ENCODE measurements at regions not wholly inside any gene's neighbourhood (a gene's known extent, or its start where the extent isn't known, plus 50 kb on each side); places are given as distances from the start of the nearest gene placed in this dataset.
"Not testable (repeated sequence)": the region's sequence is repeated elsewhere in the genome, so short reads cannot be mapped to it uniquely, and the experiment has no call there.

- H3K9me3 Mint-ChIP-seq, result peaks cover under 1% of the 10 kb centered on the region
- no peak overlapping the region for H3K4me3 Mint-ChIP-seq
- POLR2A ChIA-PET, result no interaction called here
- DNase-seq, result no peak
- H3K4me1 Mint-ChIP-seq, result no peaks in the 10 kb centered on the region
- no peaks in the 10 kb centered on the region for H3K27me3 Mint-ChIP-seq
- H3K27ac Mint-ChIP-seq, result no peak overlapping the region
- no peak for ATAC-seq (ENCODE audit: low read depth)
- H3K36me3 Mint-ChIP-seq, result no peaks in the 10 kb centered on the region
These were observed 206.3 kb downstream of the CSNK1G3 start for GRCh38 chr5:123718238-123718637.

GRCh38 chr5:123717139-123717538, 205.2 kb downstream of the CSNK1G3 start:
- peaks cover 1% of the 10 kb centered on the region for H3K9me3 Mint-ChIP-seq
- no peaks in the 10 kb centered on the region for H3K36me3 Mint-ChIP-seq
- DNase-seq (no peak), ATAC-seq (ENCODE audit: low read depth) (no peak)
- H3K4me3 Mint-ChIP-seq, result no peak overlapping the region
- POLR2A ChIA-PET, result no interaction called here
- no peaks in the 10 kb centered on the region for H3K27me3 Mint-ChIP-seq
- H3K27ac Mint-ChIP-seq, result no peak overlapping the region
- no peaks in the 10 kb centered on the region for H3K4me1 Mint-ChIP-seq

GRCh38 chr5:123710031-123710430, 198.1 kb downstream of the CSNK1G3 start:
- Mint-ChIP-seq H3K9me3 (peaks cover 1% of the 10 kb centered on the region), H3K4me1 (no peaks in the 10 kb centered on the region), H3K4me3 (no peak overlapping the region), H3K27me3 (no peaks in the 10 kb centered on the region), H3K27ac (no peak overlapping the region), H3K36me3 (no peaks in the 10 kb centered on the region)
- no peak for ATAC-seq (ENCODE audit: low read depth)
- no peak for DNase-seq
- POLR2A ChIA-PET, result no interaction called here

- ATAC-seq (ENCODE audit: low read depth) (no peak), DNase-seq (no peak)
- Mint-ChIP-seq H3K4me3 (no peak overlapping the region), H3K27me3 (no peaks in the 10 kb centered on the region), H3K9me3 (peaks cover 1% of the 10 kb centered on the region), H3K27ac (no peak overlapping the region), H3K36me3 (no peaks in the 10 kb centered on the region), H3K4me1 (no peaks in the 10 kb centered on the region)
- POLR2A ChIA-PET, result no interaction called here
These were observed 197.4 kb downstream of the CSNK1G3 start for GRCh38 chr5:123709422-123709821.

GRCh38 chr5:123708074-123708806, 196.3 kb downstream of the CSNK1G3 start:
- POLR2A ChIA-PET, result no interaction called here
- Mint-ChIP-seq H3K27me3 (no peaks in the 10 kb centered on the region), H3K9me3 (peaks cover 1% of the 10 kb centered on the region), H3K4me3 (no peak overlapping the region), H3K36me3 (no peaks in the 10 kb centered on the region), H3K4me1 (no peaks in the 10 kb centered on the region), H3K27ac (no peak overlapping the region)
- no peak for ATAC-seq (ENCODE audit: low read depth)
- no peak for DNase-seq

- Mint-ChIP-seq H3K36me3 (no peaks in the 10 kb centered on the region), H3K27ac (no peak overlapping the region), H3K4me3 (no peak overlapping the region), H3K27me3 (no peaks in the 10 kb centered on the region), H3K9me3 (no peaks in the 10 kb centered on the region), H3K4me1 (no peaks in the 10 kb centered on the region)
- no peak for DNase-seq
- ATAC-seq (ENCODE audit: low read depth), result no peak
- POLR2A ChIA-PET, result no interaction called here
These were observed 194.6 kb downstream of the CSNK1G3 start for GRCh38 chr5:123706531-123706930.

GRCh38 chr5:123705741-123706140, 193.8 kb downstream of the CSNK1G3 start:
- POLR2A ChIA-PET, result no interaction called here

GRCh38 chr5:123701511-123702200, 189.7 kb downstream of the CSNK1G3 start:
- H3K4me1 Mint-ChIP-seq, result no peaks in the 10 kb centered on the region
- H3K36me3 Mint-ChIP-seq, result no peaks in the 10 kb centered on the region
- POLR2A ChIA-PET, result no interaction called here

More at GRCh38 chr5:123705741-123706140, 193.8 kb downstream of the CSNK1G3 start:
- Mint-ChIP-seq H3K27me3 (no peaks in the 10 kb centered on the region), H3K9me3 (peaks cover 3% of the 10 kb centered on the region), H3K27ac (no peak overlapping the region), H3K4me1 (no peaks in the 10 kb centered on the region), H3K4me3 (no peak overlapping the region), H3K36me3 (no peaks in the 10 kb centered on the region)
- ATAC-seq (ENCODE audit: low read depth) (no peak), DNase-seq (no peak)

GRCh38 chr5:123700624-123701287, 188.8 kb downstream of the CSNK1G3 start:
- H3K4me1 Mint-ChIP-seq, result no peaks in the 10 kb centered on the region
- POLR2A ChIA-PET, result no interaction called here
- no peak for ATAC-seq (ENCODE audit: low read depth)

More at GRCh38 chr5:123701511-123702200, 189.7 kb downstream of the CSNK1G3 start:
- Mint-ChIP-seq H3K27me3 (no peaks in the 10 kb centered on the region), H3K9me3 (peaks cover 3% of the 10 kb centered on the region), H3K4me3 (no peak overlapping the region), H3K27ac (no peak overlapping the region)
- no peak for ATAC-seq (ENCODE audit: low read depth)
- no peak for DNase-seq

GRCh38 chr5:123699571-123699970, 187.6 kb downstream of the CSNK1G3 start:
- Mint-ChIP-seq H3K36me3 (no peaks in the 10 kb centered on the region), H3K4me3 (no peak overlapping the region), H3K27me3 (no peaks in the 10 kb centered on the region), H3K9me3 (peaks cover 3% of the 10 kb centered on the region), H3K27ac (no peak overlapping the region), H3K4me1 (no peaks in the 10 kb centered on the region)
- POLR2A ChIA-PET, result no interaction called here
- ATAC-seq (ENCODE audit: low read depth) (no peak), DNase-seq (no peak)

More at GRCh38 chr5:123700624-123701287, 188.8 kb downstream of the CSNK1G3 start:
- H3K27me3 Mint-ChIP-seq, result no peaks in the 10 kb centered on the region
- no peak overlapping the region for H3K27ac Mint-ChIP-seq
- no peak overlapping the region for H3K4me3 Mint-ChIP-seq
- H3K36me3 Mint-ChIP-seq, result no peaks in the 10 kb centered on the region
- DNase-seq, result no peak
- peaks cover 3% of the 10 kb centered on the region for H3K9me3 Mint-ChIP-seq

GRCh38 chr5:123698937-123699336, 187.0 kb downstream of the CSNK1G3 start:
- ATAC-seq (ENCODE audit: low read depth); POLR2A ChIA-PET; H3K27me3 Mint-ChIP-seq; H3K9me3 Mint-ChIP-seq; H3K4me3 Mint-ChIP-seq; DNase-seq; H3K36me3 Mint-ChIP-seq; H3K27ac Mint-ChIP-seq; H3K4me1 Mint-ChIP-seq: not testable (repeated sequence)

GRCh38 chr5:123696921-123697341, 185.0 kb downstream of the CSNK1G3 start:
- POLR2A ChIA-PET, result no interaction called here
- ATAC-seq (ENCODE audit: low read depth), result no peak
- H3K36me3 Mint-ChIP-seq, result no peaks in the 10 kb centered on the region
- no peak overlapping the region for H3K4me3 Mint-ChIP-seq
- no peak overlapping the region for H3K27ac Mint-ChIP-seq
- no peaks in the 10 kb centered on the region for H3K4me1 Mint-ChIP-seq
- DNase-seq, result no peak
- H3K27me3 Mint-ChIP-seq, result no peaks in the 10 kb centered on the region
- peaks cover 3% of the 10 kb centered on the region for H3K9me3 Mint-ChIP-seq

- no peak for ATAC-seq (ENCODE audit: low read depth)
- no peaks in the 10 kb centered on the region for H3K4me1 Mint-ChIP-seq
- no peak for DNase-seq
- H3K9me3 Mint-ChIP-seq, result peaks cover under 1% of the 10 kb centered on the region
- POLR2A ChIA-PET, result no interaction called here
- no peak overlapping the region for H3K27ac Mint-ChIP-seq
- no peaks in the 10 kb centered on the region for H3K27me3 Mint-ChIP-seq
- no peak overlapping the region for H3K4me3 Mint-ChIP-seq
- no peaks in the 10 kb centered on the region for H3K36me3 Mint-ChIP-seq
These were observed 178.8 kb downstream of the CSNK1G3 start for GRCh38 chr5:123690821-123691220.

- Mint-ChIP-seq H3K36me3 (peaks cover 1% of the 10 kb centered on the region), H3K4me3 (no peak overlapping the region), H3K27me3 (no peaks in the 10 kb centered on the region), H3K27ac (no peak overlapping the region), H3K4me1 (no peaks in the 10 kb centered on the region), H3K9me3 (peaks cover 11% of the 10 kb centered on the region)
- POLR2A ChIA-PET, result no interaction called here
- no peak for ATAC-seq (ENCODE audit: low read depth)
- DNase-seq, result no peak
These were observed 169.1 kb downstream of the CSNK1G3 start for GRCh38 chr5:123681061-123681460.

All from activated naive CD8-positive, alpha-beta T cell treated with anti-CD3 and anti-CD28 coated beads, Interleukin-2, amount 10 ng/mL, durations not matched to agents 7 days and 5 days (primary cell).